Activated naive CD4-positive, alpha-beta T cell treated with anti-CD3 and anti-CD28 coated beads, Interleukin-2, amount 10 ng/mL, durations not matched to agents 7 days and 5 days (primary cell): ENCODE measurements at regions not wholly inside any gene's neighbourhood (a gene's known extent, or its start where the extent isn't known, plus 50 kb on each side); places are given as distances from the start of the nearest gene placed in this dataset.
"Not testable (repeated sequence)": the region's sequence is repeated elsewhere in the genome, so short reads cannot be mapped to it uniquely, and the experiment has no call there.

Experiments
- CTCF ChIA-PET: fragments of 350-600 bp; sonication (Branson Sonifier 250); formaldehyde crosslinking; loops from one replicate; lab custom pipeline; 2021; ENCODE audit warnings: antibody characterized with exemption; lab: Charles Lee
- DNase-seq: peaks from one replicate; pipeline ENCODE4 v3.0.0-alpha.2; 2020
- H3K27ac Mint-ChIP-seq: one replicate; pipeline ENCODE4 v1.8.0; 2021; ENCODE audit warnings: mild to moderate bottlenecking, moderate library complexity, mixed read lengths
- H3K27me3 Mint-ChIP-seq: one replicate; pipeline ENCODE4 v1.8.0; 2021; ENCODE audit warnings: mild to moderate bottlenecking, mixed read lengths
- H3K36me3 Mint-ChIP-seq: one replicate; pipeline ENCODE4 v1.8.0; 2021; ENCODE audit warnings: mixed read lengths
- H3K4me1 Mint-ChIP-seq: one replicate; pipeline ENCODE4 v1.8.0; 2021; ENCODE audit warnings: mixed read lengths
- H3K4me3 Mint-ChIP-seq: one replicate; pipeline ENCODE4 v1.8.0; 2021; ENCODE audit warnings: mild to moderate bottlenecking, moderate library complexity, mixed read lengths
- H3K9me3 Mint-ChIP-seq: one replicate; pipeline ENCODE4 v1.8.0; 2021; ENCODE audit warnings: mixed read lengths

DNA sequence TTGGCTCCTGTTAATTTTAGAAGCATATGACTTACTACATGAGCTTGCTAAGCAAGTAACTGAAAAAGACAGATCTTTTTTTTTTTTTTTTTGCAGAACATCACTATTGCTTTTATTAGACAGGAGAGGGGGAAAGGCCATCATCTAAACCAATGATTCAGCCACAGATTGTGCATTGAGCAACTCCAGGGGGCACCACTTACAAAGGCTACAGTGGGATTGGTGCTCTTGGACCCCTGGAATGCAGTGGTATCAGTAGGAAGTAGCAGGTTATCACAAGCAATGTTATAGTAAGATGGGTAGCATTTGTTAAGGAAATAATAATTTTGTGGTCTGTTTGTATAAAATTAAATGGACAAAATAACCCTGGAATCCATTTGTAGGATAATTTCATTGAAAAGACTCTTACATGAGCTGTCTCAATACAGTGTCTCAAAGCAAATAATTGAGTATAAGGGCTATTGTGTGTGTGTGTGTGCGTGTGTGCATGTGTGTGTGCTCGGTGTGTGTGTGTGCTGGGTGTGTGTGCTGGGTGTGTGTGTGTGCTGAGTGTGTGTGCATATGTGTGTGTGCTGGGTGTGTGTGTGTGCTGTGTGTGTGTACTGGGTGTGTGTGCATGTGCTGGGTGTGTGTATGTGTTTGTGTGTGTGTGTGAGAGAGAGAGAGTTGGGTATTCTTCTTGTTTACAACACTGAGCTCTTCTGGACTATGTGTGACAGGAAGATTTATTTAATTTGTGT, 296.3 kb downstream of the PCDH7 start:
- H3K27me3 Mint-ChIP-seq, result no peaks in the 10 kb centered on the region
- CTCF ChIA-PET, result no interaction called here
- H3K36me3 Mint-ChIP-seq, result no peaks in the 10 kb centered on the region
- peaks cover 4% of the 10 kb centered on the region for H3K9me3 Mint-ChIP-seq
- H3K27ac Mint-ChIP-seq, result no peak overlapping the region
- no peak overlapping the region for H3K4me3 Mint-ChIP-seq
- no peak for DNase-seq
- H3K4me1 Mint-ChIP-seq, result no peaks in the 10 kb centered on the region

DNA sequence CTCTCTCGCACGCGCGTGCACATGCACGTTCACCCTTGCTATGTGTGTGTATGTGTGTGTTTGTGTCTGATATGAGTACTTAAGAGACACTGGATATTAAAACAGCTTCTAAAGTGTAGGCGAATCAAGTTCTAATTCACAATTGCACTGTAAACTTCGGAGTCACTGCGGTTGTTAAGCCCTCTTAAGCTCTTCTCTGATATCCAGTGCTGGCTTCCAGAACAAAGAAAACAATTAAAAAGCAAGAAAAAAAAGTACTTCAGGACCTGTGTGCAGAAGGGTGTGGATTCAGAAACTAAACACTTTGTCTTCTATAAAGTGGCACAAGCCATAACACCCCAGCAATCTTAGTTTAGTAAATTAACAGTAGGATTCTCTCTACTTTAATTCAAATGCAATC, 300.2 kb downstream of the PCDH7 start:
- Mint-ChIP-seq H3K9me3 (peaks cover 2% of the 10 kb centered on the region), H3K36me3 (no peaks in the 10 kb centered on the region), H3K4me3 (no peak overlapping the region), H3K27me3 (no peaks in the 10 kb centered on the region), H3K27ac (no peak overlapping the region), H3K4me1 (no peaks in the 10 kb centered on the region)
- CTCF ChIA-PET, result no interaction called here
- no peak for DNase-seq

DNA sequence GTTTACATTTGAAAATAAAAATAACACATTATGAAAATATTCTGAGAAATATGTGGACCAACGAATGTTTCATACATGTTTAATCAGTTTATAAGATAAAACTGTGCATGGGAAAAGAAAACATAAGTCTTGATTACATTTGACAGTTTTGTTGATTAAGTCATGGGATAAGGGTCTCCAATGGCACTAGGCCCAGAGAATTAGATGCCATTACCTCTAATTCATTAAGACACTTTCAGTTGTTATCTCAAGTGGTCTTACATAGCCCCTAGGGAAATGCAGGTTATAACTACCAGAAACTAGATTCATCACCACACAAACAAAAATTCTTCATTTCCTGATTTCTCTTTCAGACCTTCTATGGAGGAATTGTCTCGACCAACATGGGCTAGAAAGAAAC, 300.8 kb downstream of the PCDH7 start:
- CTCF ChIA-PET, result no interaction called here
- Mint-ChIP-seq H3K36me3 (no peaks in the 10 kb centered on the region), H3K4me1 (no peaks in the 10 kb centered on the region), H3K9me3 (peaks cover 2% of the 10 kb centered on the region), H3K4me3 (no peak overlapping the region), H3K27ac (no peak overlapping the region), H3K27me3 (no peaks in the 10 kb centered on the region)
- no peak for DNase-seq

DNA sequence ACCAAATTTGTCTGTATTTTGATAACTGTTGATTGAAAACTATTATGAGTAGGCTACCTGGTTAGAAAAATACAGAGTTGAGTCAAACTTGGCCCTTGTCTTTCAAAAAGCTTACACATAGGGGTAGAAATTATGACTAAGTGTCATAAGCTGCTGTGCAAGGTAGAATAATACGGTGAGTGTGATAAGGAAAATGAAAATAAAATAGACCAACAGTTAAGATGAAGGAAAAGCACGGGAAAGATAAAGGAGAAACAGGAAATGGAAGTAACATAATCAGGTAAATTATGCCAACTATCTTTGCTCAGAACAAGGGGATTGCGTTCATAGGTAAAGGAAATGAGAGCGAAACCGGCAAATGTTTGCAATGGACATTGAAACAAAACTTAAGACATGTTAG, 302.5 kb downstream of the PCDH7 start:
- CTCF ChIA-PET, result no interaction called here
- no peaks in the 10 kb centered on the region for H3K36me3 Mint-ChIP-seq
- H3K4me3 Mint-ChIP-seq, result no peak overlapping the region
- H3K27me3 Mint-ChIP-seq, result no peaks in the 10 kb centered on the region
- H3K27ac Mint-ChIP-seq, result no peak overlapping the region
- no peak for DNase-seq
- H3K4me1 Mint-ChIP-seq, result no peaks in the 10 kb centered on the region
- peaks cover 2% of the 10 kb centered on the region for H3K9me3 Mint-ChIP-seq

GRCh38 chr4:31023109-31023508, 302.9 kb downstream of the PCDH7 start:
- CTCF ChIA-PET, result no interaction called here
- Mint-ChIP-seq H3K4me1 (no peaks in the 10 kb centered on the region), H3K27me3 (no peaks in the 10 kb centered on the region), H3K9me3 (peaks cover 2% of the 10 kb centered on the region), H3K36me3 (no peaks in the 10 kb centered on the region), H3K27ac (no peak overlapping the region), H3K4me3 (no peak overlapping the region)
- no peak for DNase-seq

DNA sequence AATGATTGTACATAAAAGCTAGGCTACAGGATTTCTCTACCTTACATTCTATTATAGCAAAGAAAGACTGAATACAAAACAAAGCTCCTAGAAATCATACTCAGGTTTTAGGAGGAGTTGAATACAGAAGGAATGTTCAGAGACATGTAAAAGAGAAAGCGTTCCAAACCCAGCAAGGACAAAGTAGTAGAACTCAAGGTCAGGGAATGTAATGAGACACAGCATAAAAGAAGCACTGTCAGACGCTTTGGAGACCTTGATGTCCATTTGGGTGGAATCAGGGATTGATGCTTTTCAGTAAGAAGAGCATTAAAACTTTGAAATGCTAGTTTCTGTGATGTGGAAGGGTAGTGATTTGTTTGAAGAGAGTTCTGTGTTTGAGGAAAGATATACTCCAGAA, 303.6 kb downstream of the PCDH7 start:
- Mint-ChIP-seq H3K4me1 (no peaks in the 10 kb centered on the region), H3K27ac (no peak overlapping the region), H3K36me3 (no peaks in the 10 kb centered on the region), H3K4me3 (no peak overlapping the region), H3K9me3 (peaks cover 2% of the 10 kb centered on the region), H3K27me3 (no peaks in the 10 kb centered on the region)
- no peak for DNase-seq
- CTCF ChIA-PET, result no interaction called here

GRCh38 chr4:31024781-31025180, 304.6 kb downstream of the PCDH7 start:
- H3K4me1 Mint-ChIP-seq, H3K9me3 Mint-ChIP-seq, H3K4me3 Mint-ChIP-seq, H3K27ac Mint-ChIP-seq, H3K27me3 Mint-ChIP-seq, DNase-seq, H3K36me3 Mint-ChIP-seq, CTCF ChIA-PET: not testable (repeated sequence)

GRCh38 chr4:31026256-31026655, 306.1 kb downstream of the PCDH7 start:
- CTCF ChIA-PET, result no interaction called here
- Mint-ChIP-seq H3K36me3 (no peaks in the 10 kb centered on the region), H3K4me3 (no peak overlapping the region), H3K27ac (no peak overlapping the region), H3K4me1 (no peaks in the 10 kb centered on the region), H3K9me3 (peaks cover under 1% of the 10 kb centered on the region), H3K27me3 (no peaks in the 10 kb centered on the region)
- no peak for DNase-seq

GRCh38 chr4:31034550-31034949, 314.4 kb downstream of the PCDH7 start:
- Mint-ChIP-seq H3K4me1 (no peaks in the 10 kb centered on the region), H3K4me3 (no peak overlapping the region), H3K9me3 (peaks cover 5% of the 10 kb centered on the region), H3K36me3 (no peaks in the 10 kb centered on the region), H3K27me3 (no peaks in the 10 kb centered on the region), H3K27ac (no peak overlapping the region)
- CTCF ChIA-PET, result no interaction called here
- DNase-seq, result no peak

GRCh38 chr4:31035761-31036160, 315.6 kb downstream of the PCDH7 start:
- H3K4me1 Mint-ChIP-seq, result no peaks in the 10 kb centered on the region
- H3K9me3 Mint-ChIP-seq, result peaks cover 6% of the 10 kb centered on the region
- CTCF ChIA-PET, result no interaction called here
- no peaks in the 10 kb centered on the region for H3K36me3 Mint-ChIP-seq
- no peak for DNase-seq
- no peak overlapping the region for H3K4me3 Mint-ChIP-seq
- no peaks in the 10 kb centered on the region for H3K27me3 Mint-ChIP-seq
- no peak overlapping the region for H3K27ac Mint-ChIP-seq

GRCh38 chr4:31037703-31038102, 317.5 kb downstream of the PCDH7 start:
- Mint-ChIP-seq H3K4me1 (no peaks in the 10 kb centered on the region), H3K27me3 (no peaks in the 10 kb centered on the region), H3K27ac (no peak overlapping the region), H3K4me3 (no peak overlapping the region), H3K9me3 (peaks cover 5% of the 10 kb centered on the region), H3K36me3 (no peaks in the 10 kb centered on the region)
- CTCF ChIA-PET, result no interaction called here
- DNase-seq, result no peak

GRCh38 chr4:31039382-31039781, 319.2 kb downstream of the PCDH7 start:
- Mint-ChIP-seq H3K27ac (no peak overlapping the region), H3K9me3 (peaks cover 3% of the 10 kb centered on the region), H3K36me3 (no peaks in the 10 kb centered on the region), H3K4me1 (no peaks in the 10 kb centered on the region), H3K27me3 (no peaks in the 10 kb centered on the region), H3K4me3 (no peak overlapping the region)
- CTCF ChIA-PET, result no interaction called here
- DNase-seq, result no peak

DNA sequence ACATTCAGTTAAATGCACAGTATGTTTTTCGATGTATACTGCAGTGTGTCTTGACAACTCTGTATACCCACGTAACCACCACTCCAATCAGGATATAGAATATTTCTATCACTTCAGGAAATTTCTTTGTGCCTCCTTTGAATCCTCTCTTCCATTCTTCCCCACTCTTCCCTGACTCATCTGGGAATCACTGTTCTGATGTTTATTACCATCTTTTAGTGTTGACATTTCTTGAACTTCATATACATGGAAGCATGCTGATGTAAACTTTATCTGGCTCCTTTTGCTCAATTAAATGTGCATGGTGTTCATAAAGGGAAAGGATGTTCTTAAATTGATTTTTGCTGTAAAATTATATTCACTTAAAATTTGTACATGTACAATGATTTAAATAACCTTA, 319.9 kb downstream of the PCDH7 start:
- Mint-ChIP-seq H3K4me3 (no peak overlapping the region), H3K36me3 (no peaks in the 10 kb centered on the region), H3K9me3 (peaks cover 3% of the 10 kb centered on the region), H3K27ac (no peak overlapping the region), H3K27me3 (no peaks in the 10 kb centered on the region), H3K4me1 (no peaks in the 10 kb centered on the region)
- no peak for DNase-seq
- CTCF ChIA-PET, result no interaction called here

GRCh38 chr4:31041385-31041784, 321.2 kb downstream of the PCDH7 start:
- Mint-ChIP-seq H3K27me3 (no peaks in the 10 kb centered on the region), H3K4me3 (no peak overlapping the region), H3K4me1 (no peaks in the 10 kb centered on the region), H3K9me3 (peaks cover 3% of the 10 kb centered on the region), H3K27ac (no peak overlapping the region), H3K36me3 (no peaks in the 10 kb centered on the region)
- DNase-seq, result no peak
- CTCF ChIA-PET, result no interaction called here

GRCh38 chr4:31041853-31042252, 321.7 kb downstream of the PCDH7 start:
- no peak for DNase-seq
- H3K4me1 Mint-ChIP-seq, result no peaks in the 10 kb centered on the region
- H3K27ac Mint-ChIP-seq, result no peak overlapping the region
- H3K27me3 Mint-ChIP-seq, result no peaks in the 10 kb centered on the region
- H3K36me3 Mint-ChIP-seq, result no peaks in the 10 kb centered on the region
- H3K4me3 Mint-ChIP-seq, result no peak overlapping the region
- CTCF ChIA-PET, result no interaction called here
- H3K9me3 Mint-ChIP-seq, result peaks cover 3% of the 10 kb centered on the region
